Kidney (tissue), 13 donors: ENCODE measurements at regions not wholly inside any gene's neighbourhood (a gene's known extent, or its start where the extent isn't known, plus 50 kb on each side); places are given as distances from the start of the nearest gene placed in this dataset.
"Not testable (repeated sequence)": the region's sequence is repeated elsewhere in the genome, so short reads cannot be mapped to it uniquely, and the experiment has no call there.

Experiments
- DNase-seq, 5 donors: peaks; one replicate each; pipeline ENCODE4 v3.0.0-alpha.2; 2013 to 2020
- FAIRE-seq: peaks from 2 replicates; lab custom pipeline; 2012; peaks lifted over from hg19 to GRCh38; lab: Jason Lieb, UNC
- H3K27ac ChIP-seq, 2 donors: one replicate each; pipeline ENCODE4 v1.7.0; 2013; ENCODE audit warnings: low read depth in 2 of 2, low read length in 2 of 2, inconsistent platforms in 1 of 2
- H3K27me3 ChIP-seq: one replicate; pipeline ENCODE4 v1.7.1; 2013; ENCODE audit warnings: low read length, inconsistent platforms; ENCODE audit not compliant: control insufficient read depth, insufficient read depth
- H3K36me3 ChIP-seq, 3 donors: one replicate each; pipeline versions ENCODE4 v1.7.0 to v1.7.1; 2013; ENCODE audit warnings: low read length in 3 of 3, control low read depth in 1 of 3, inconsistent platforms in 1 of 3; ENCODE audit not compliant: insufficient read depth in 3 of 3, control insufficient read depth in 2 of 3
- H3K4me1 ChIP-seq, 3 donors: one replicate each; pipeline versions ENCODE4 v1.7.0 to v1.7.1; 2013; ENCODE audit warnings: low read length in 3 of 3, inconsistent platforms in 1 of 3, low read depth in 1 of 3; ENCODE audit not compliant: control insufficient read depth in 2 of 3, insufficient read depth in 2 of 3
- H3K4me3 ChIP-seq, 3 donors: one replicate each; pipeline versions ENCODE4 v1.7.0 to v1.8.1; 2013; ENCODE audit warnings: low read length in 3 of 3, control low read depth in 1 of 3, inconsistent platforms in 1 of 3
- H3K9ac ChIP-seq, 3 donors: one replicate each; pipeline versions ENCODE4 v1.7.0 to v1.7.1; 2013; ENCODE audit warnings: low read length in 3 of 3, control low read depth in 1 of 3, inconsistent platforms in 1 of 3
- H3K9me3 ChIP-seq, 3 donors: one replicate each; pipeline versions ENCODE4 v1.7.0 to v1.7.1; 2013; ENCODE audit warnings: low read length in 3 of 3, control low read depth in 1 of 3, inconsistent platforms in 1 of 3; ENCODE audit not compliant: control insufficient read depth in 2 of 3, insufficient read depth in 1 of 3
- intact Hi-C: fragments of 100-400 bp; cut with DNase I; formaldehyde crosslinking; loops from one replicate; pipeline ENCODE4 v1.11.1; 2022
- TF ChIP-seq, protein P1 (sequence below): IDR thresholded peaks from 3 replicates; pipeline ENCODE4 v1.5.1; 2012; ENCODE audit warnings: mild to moderate bottlenecking, moderate library complexity, borderline replicate concordance; ENCODE audit not compliant: insufficient read depth; ENCODE audit errors: extremely low read depth
- donor health status: control.
- donor health status: control.
- donor health status: control.
- donor health status: control.
- donor health status: control.
- donor health status: DM: yes; HTN: yes; CAD: no.
- donor health status: Normal renal cell carcinoma (clear cell type).

DNA sequence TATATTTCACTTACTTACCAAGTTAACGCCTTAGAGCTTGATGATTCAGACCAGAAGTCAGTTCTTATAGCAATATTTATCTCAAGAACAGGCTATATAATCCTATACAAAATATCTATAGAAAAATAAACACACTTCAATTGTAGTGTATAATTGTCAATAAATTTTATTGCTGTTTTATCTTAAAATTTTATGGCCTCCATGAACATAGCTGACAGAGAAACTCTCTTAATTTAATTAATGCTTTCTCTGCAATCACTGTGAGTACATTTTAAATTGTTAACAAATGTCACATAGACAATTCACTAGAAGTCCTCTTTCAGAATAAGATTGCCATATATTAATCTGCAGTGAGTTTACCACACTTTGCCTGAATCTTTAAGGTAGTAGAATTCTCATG is 178.6 kb downstream of the RFPL4B start:
- Histone ChIP-seq H3K4me1 (no peaks in the 10 kb centered on the region), H3K9me3 (no peaks in the 10 kb centered on the region), H3K27ac (no peak overlapping the region), H3K27me3 (no peaks in the 10 kb centered on the region), H3K9ac (no peak overlapping the region), H3K36me3 (no peaks in the 10 kb centered on the region), H3K4me3 (no peak overlapping the region)
- FAIRE-seq: no peak
- DNase-seq: no peak
- TF ChIP-seq, protein P1, sequence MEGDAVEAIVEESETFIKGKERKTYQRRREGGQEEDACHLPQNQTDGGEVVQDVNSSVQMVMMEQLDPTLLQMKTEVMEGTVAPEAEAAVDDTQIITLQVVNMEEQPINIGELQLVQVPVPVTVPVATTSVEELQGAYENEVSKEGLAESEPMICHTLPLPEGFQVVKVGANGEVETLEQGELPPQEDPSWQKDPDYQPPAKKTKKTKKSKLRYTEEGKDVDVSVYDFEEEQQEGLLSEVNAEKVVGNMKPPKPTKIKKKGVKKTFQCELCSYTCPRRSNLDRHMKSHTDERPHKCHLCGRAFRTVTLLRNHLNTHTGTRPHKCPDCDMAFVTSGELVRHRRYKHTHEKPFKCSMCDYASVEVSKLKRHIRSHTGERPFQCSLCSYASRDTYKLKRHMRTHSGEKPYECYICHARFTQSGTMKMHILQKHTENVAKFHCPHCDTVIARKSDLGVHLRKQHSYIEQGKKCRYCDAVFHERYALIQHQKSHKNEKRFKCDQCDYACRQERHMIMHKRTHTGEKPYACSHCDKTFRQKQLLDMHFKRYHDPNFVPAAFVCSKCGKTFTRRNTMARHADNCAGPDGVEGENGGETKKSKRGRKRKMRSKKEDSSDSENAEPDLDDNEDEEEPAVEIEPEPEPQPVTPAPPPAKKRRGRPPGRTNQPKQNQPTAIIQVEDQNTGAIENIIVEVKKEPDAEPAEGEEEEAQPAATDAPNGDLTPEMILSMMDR: no peak
- intact Hi-C loops: no loop called here

DNA sequence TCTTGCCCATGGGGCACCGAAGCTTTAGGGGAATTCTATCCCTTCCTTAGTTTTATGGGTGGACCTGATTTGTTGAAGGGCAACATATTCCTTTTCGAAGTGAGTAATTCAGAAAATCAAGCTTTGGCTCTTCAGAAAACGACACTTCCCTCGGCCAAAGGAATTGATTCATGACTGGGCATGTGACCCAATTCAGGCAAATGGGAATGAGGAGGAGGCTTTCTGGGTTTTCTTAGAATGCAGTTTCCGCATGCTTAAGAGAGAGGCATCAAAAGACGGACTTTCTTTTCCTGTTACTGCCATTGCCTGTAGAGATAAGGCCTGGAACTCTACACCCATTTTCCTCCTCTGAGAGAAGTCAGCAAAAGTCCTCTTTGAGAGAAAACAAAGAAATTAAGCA is 179.5 kb downstream of the RFPL4B start:
- no peaks in the 10 kb centered on the region for H3K4me1 ChIP-seq
- H3K27ac ChIP-seq: no peak overlapping the region
- no peaks in the 10 kb centered on the region for H3K36me3 ChIP-seq
- TF ChIP-seq, protein P1: no peak
- H3K27me3 ChIP-seq: no peaks in the 10 kb centered on the region
- H3K9me3 ChIP-seq: no peaks in the 10 kb centered on the region
- DNase-seq (no peak), FAIRE-seq (no peak)
- intact Hi-C loops: no loop called here
- H3K4me3 ChIP-seq: no peak overlapping the region
- H3K9ac ChIP-seq: no peak overlapping the region

DNA sequence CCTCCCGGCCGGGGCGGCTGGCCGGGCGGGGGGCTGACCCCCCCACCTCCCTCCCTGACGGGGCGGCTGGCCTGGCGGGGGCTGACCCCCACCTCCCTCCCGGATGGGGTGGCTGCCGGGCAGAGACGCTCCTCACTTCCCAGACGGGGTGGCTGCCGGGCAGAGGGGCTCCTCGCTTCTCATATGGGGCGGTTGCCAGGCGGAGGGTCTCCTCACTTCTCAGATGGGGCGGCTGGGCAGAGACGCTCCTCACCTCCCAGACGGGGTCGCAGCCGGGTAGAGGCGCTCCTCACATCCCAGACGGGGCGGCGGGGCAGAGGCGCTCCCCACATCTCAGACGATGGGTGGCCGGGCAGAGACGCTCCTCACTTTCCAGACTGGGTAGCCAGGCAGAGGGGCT is 181.2 kb downstream of the RFPL4B start:
- H3K27me3 ChIP-seq, H3K9me3 ChIP-seq, intact Hi-C loops, H3K36me3 ChIP-seq, FAIRE-seq, H3K4me3 ChIP-seq, H3K27ac ChIP-seq, H3K9ac ChIP-seq, H3K4me1 ChIP-seq: not testable (repeated sequence)
- DNase-seq: peak in 1 of 5 donors; percentile 52

DNA sequence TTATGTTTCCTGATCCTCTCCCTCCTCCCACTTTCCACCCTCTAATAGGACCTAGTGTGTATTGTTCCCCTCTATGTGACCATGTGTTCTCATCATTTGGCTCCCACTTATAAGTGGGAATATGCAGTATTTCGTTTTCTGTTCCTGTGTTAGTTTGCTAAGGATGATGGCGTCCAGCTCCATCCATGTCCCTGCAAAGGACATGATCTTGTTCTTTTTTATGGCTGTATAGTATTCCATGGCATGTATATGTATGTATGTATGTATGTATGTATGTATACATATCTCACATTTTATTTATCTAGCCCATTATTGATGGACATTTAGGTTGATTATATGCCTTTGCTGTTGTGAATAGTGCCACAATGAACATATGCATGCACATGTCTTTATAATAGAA is 188.7 kb downstream of the RFPL4B start:
- Histone ChIP-seq H3K4me3 (no peak overlapping the region), H3K27me3 (no peaks in the 10 kb centered on the region), H3K4me1 (no peaks in the 10 kb centered on the region), H3K36me3 (no peaks in the 10 kb centered on the region), H3K27ac (no peak overlapping the region), H3K9me3 (no peaks in the 10 kb centered on the region), H3K9ac (no peak overlapping the region)
- FAIRE-seq (no peak), DNase-seq (no peak)
- TF ChIP-seq, protein P1: no peak
- intact Hi-C loops: no loop called here
